GM12864 (cell line): ENCODE measurements at regions not wholly inside any gene's neighbourhood (a gene's known extent, or its start where the extent isn't known, plus 50 kb on each side); places are given as distances from the start of the nearest gene placed in this dataset.

Source experiments
- DNase-seq: peaks from one replicate; pipeline ENCODE4 v3.0.0-alpha.2; 2011; ENCODE audit warnings: low read depth
- H3K4me3 ChIP-seq: 2 replicates; pipeline ENCODE4 v1.5.1; 2011; ENCODE audit warnings: mild to moderate bottlenecking, low read depth, low read length, control low read depth
- TF ChIP-seq, protein P1 (sequence below): IDR thresholded peaks from 2 replicates; pipeline ENCODE4 v1.5.1; 2011; ENCODE audit warnings: low read depth, mild to moderate bottlenecking, moderate library complexity, low read length, control low read depth, inconsistent platforms; ENCODE audit errors: missing control alignments

- DNase-seq, result no peak
- TF ChIP-seq, protein P1, sequence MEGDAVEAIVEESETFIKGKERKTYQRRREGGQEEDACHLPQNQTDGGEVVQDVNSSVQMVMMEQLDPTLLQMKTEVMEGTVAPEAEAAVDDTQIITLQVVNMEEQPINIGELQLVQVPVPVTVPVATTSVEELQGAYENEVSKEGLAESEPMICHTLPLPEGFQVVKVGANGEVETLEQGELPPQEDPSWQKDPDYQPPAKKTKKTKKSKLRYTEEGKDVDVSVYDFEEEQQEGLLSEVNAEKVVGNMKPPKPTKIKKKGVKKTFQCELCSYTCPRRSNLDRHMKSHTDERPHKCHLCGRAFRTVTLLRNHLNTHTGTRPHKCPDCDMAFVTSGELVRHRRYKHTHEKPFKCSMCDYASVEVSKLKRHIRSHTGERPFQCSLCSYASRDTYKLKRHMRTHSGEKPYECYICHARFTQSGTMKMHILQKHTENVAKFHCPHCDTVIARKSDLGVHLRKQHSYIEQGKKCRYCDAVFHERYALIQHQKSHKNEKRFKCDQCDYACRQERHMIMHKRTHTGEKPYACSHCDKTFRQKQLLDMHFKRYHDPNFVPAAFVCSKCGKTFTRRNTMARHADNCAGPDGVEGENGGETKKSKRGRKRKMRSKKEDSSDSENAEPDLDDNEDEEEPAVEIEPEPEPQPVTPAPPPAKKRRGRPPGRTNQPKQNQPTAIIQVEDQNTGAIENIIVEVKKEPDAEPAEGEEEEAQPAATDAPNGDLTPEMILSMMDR, result no peak
- H3K4me3 ChIP-seq, result no peak overlapping the region
These were observed 284.6 kb upstream of the PDE4D start for GRCh38 chr5:60178101-60178500.

- H3K4me3 ChIP-seq, result no peak overlapping the region
- TF ChIP-seq, protein P1, result no peak
- DNase-seq, result no peak
These were observed 284.1 kb upstream of the PDE4D start for GRCh38 chr5:60177596-60177995.

DNA sequence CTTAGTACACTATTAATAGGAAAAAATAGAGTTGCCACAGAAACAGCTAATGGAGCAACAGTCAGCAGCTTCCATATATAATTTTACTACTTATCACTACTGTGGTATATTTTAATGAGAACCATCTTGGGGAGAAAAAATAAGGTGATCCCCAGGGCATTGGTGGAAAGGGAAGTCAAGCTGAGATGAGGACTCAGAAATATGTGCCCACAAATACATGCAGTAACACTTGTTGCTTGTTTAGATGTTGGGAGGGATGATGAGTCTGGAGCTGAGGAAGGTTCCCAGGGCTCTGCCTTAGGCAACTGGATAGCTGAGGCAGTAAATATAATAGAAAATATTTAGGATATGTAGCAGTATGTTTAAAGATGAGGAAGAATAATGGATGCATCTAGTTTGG, 280.1 kb upstream of the PDE4D start:
- TF ChIP-seq, protein P1, result no peak

GRCh38 chr5:60163762-60164161, 270.2 kb upstream of the PDE4D start:
- TF ChIP-seq, protein P1, result no peak
- no peak for DNase-seq
- H3K4me3 ChIP-seq, result no peak overlapping the region

More for the DNA sequence above, 280.1 kb upstream of the PDE4D start:
- no peak for DNase-seq
- no peak overlapping the region for H3K4me3 ChIP-seq

- TF ChIP-seq, protein P1, result no peak
- no peak for DNase-seq
- H3K4me3 ChIP-seq, result no peak overlapping the region
These were observed 268.9 kb upstream of the PDE4D start for GRCh38 chr5:60162441-60162840.

DNA sequence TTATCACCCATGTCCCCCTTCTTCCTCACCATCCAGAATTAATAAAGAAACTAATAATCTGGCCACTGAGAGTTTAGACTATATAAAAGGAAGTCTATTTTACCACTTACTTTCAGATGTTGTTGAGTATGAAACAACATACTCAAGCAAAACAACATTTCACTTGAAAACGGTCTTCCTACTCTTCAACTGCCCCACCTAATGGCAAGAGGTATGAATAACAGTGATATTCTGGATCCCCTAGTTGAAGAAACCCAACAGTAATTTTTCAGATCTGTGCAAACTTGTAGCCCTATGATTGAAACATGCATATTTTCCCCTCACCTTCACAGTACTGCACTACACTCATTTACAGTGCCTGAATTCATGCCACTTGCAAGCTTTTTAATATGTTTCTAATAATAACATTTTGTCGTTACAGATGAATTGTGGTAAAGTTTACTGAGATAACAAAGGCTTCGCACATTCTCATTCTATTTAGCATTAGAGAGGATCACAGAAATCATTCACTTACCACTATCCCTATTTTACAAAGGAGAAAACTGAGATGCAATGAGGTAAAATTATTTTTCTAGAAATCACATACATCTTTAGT, 267.9 kb upstream of the PDE4D start:
- no peak overlapping the region for H3K4me3 ChIP-seq
- peak; percentile 8 for DNase-seq
- TF ChIP-seq, protein P1, result peak; percentile 54

GRCh38 chr5:60149081-60149480, 255.6 kb upstream of the PDE4D start:
- TF ChIP-seq, protein P1, result no peak
- DNase-seq, result no peak
- H3K4me3 ChIP-seq, result no peak overlapping the region
